ENCODE measurements at regions not wholly inside any gene's neighbourhood (a gene's known extent, or its start where the extent isn't known, plus 50 kb on each side); places are given as distances from the start of the nearest gene placed in this dataset.
A peak's percentile ranks its signal among the peaks of the same experiment; 100 is the strongest.

- DNase-seq, result no peak
Observed at GRCh38 chr7:68456469-68456868, 1141.8 kb upstream of the AUTS2 start.

- DNase-seq, result no peak
Observed at GRCh38 chr7:68457481-68457880, 1140.8 kb upstream of the AUTS2 start.

- no peak for DNase-seq
Observed at GRCh38 chr7:68458010-68458908, 1140.0 kb upstream of the AUTS2 start.

- no peak for DNase-seq
Observed at GRCh38 chr7:68461430-68461829, 1136.8 kb upstream of the AUTS2 start.

GRCh38 chr7:68470836-68471435 lies 1127.3 kb upstream of the AUTS2 start:
- peak; percentile 11 for DNase-seq

- DNase-seq, result no peak
Observed at GRCh38 chr7:68472688-68473087, 1125.6 kb upstream of the AUTS2 start.

GRCh38 chr7:68474661-68475216 lies 1123.5 kb upstream of the AUTS2 start:
- no peak for DNase-seq

- DNase-seq, result no peak
Observed at GRCh38 chr7:68476966-68477365, 1121.3 kb upstream of the AUTS2 start.

GRCh38 chr7:68478326-68478725 lies 1119.9 kb upstream of the AUTS2 start:
- no peak for DNase-seq

GRCh38 chr7:68482800-68483199 lies 1115.5 kb upstream of the AUTS2 start:
- no peak for DNase-seq

GRCh38 chr7:68484731-68485130 lies 1113.5 kb upstream of the AUTS2 start:
- no peak for DNase-seq

- DNase-seq, result no peak
Observed at GRCh38 chr7:68485253-68485917, 1112.9 kb upstream of the AUTS2 start.

GRCh38 chr7:68488341-68489060 lies 1109.8 kb upstream of the AUTS2 start:
- no peak for DNase-seq

GRCh38 chr7:68491523-68492358 lies 1106.5 kb upstream of the AUTS2 start:
- DNase-seq, result no peak

- DNase-seq, result no peak
Observed at GRCh38 chr7:68492359-68492690, 1106.0 kb upstream of the AUTS2 start.

GRCh38 chr7:68503400-68503799 lies 1094.9 kb upstream of the AUTS2 start:
- no peak for DNase-seq

GRCh38 chr7:68504716-68505115 lies 1093.6 kb upstream of the AUTS2 start:
- no peak for DNase-seq

GRCh38 chr7:68505721-68506120 lies 1092.6 kb upstream of the AUTS2 start:
- DNase-seq, result no peak

- DNase-seq, result no peak
Observed at GRCh38 chr7:68507668-68508067, 1090.6 kb upstream of the AUTS2 start.

GRCh38 chr7:68509054-68509453 lies 1089.2 kb upstream of the AUTS2 start:
- no peak for DNase-seq

- no peak for DNase-seq
Observed at GRCh38 chr7:68509603-68510002, 1088.7 kb upstream of the AUTS2 start.

GRCh38 chr7:68511281-68511680 lies 1087.0 kb upstream of the AUTS2 start:
- no peak for DNase-seq
